Fibroblast of peridontal ligament (primary cell): ENCODE measurements at regions not wholly inside any gene's neighbourhood (a gene's known extent, or its start where the extent isn't known, plus 50 kb on each side); places are given as distances from the start of the nearest gene placed in this dataset.

Experiments
- DNase-seq: peaks from one replicate; pipeline ENCODE4 v3.0.0-alpha.2; 2010; ENCODE audit errors: extremely low read depth

DNA sequence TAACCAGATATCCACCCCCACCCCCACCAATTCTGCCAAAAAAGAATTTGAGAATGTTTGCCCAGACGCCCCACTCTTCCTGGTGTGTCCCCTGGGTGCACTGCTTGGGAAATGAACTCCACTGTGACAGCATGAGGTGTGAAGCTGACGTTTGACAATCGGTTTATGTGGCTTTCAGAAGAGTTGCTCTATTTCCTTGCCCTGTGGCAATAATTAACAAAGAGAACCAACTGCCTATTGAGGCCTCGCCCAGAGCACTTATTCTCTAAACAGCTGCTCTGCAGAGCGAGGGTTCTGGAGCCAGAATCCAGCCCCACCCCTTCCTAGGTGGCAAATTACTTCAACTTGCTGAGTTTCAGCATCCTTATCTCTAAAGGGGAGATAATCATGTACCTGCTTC lies 115.8 kb upstream of the SIX3 start:
- no peak for DNase-seq

GRCh38 chr2:44826601-44827000 lies 114.9 kb upstream of the SIX3 start:
- no peak for DNase-seq

DNA sequence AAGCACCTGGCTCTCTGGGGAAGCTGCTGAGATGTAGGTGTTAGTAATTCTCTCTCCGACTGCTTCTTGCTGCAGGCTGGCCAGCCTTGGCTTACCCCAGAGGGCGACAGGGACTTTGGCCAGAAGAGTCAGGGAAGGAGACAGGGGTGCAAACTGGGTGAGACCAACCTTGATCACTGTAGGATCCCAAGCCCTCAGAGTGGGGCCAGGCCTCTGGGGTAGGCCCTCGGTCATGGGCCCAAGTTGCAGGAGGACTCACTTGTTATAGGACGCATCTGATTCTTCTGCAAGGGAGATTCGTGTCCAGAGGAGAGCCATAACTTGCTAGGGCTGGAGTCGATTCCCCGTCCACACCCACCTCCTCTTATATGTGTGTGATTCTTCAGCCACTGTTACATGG lies 111.7 kb upstream of the SIX3 start:
- DNase-seq, result no peak

DNA sequence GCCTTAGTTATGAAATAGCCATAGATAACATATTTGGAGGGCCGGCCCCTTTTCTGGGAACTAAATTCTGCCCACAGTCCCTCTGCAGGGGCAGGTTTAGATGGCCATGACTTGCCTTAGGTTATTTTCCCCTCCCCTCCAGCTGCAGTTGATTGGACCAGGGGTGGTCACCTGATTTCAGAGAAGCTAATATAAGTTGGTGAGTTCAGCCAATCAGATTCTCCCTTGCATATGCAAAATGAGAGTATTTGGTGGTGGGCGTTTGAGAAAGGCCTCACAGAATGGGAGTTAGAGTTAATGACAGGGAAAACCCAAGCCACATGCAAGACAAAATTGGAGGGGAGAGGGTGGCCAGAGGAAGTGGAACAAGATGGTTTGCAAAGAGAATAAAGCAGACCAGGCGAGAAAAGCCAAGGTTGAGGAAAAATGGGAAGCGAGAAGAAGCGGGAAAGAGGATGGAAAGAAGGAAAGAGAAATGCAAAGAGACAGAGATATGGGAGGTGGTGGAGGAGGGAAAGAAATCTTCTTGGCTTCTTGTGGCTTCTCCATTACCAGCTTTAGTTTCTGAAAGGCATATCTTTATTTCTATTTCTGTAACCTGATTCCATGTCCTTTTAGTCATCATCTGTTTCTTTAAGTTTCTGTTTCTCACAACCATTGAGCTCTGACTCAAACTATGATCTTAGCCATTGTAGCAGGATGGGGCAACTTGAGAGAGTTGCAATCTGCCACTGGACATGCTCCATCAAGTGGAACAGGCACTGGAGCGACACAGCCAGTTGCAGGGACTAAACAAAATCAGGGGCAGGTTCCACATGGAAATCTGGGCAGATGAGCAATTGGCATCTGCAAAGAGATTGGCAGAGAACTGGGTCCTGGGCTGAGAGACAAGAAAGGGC lies 108.1 kb upstream of the SIX3 start:
- DNase-seq, result peak; percentile 8

DNA sequence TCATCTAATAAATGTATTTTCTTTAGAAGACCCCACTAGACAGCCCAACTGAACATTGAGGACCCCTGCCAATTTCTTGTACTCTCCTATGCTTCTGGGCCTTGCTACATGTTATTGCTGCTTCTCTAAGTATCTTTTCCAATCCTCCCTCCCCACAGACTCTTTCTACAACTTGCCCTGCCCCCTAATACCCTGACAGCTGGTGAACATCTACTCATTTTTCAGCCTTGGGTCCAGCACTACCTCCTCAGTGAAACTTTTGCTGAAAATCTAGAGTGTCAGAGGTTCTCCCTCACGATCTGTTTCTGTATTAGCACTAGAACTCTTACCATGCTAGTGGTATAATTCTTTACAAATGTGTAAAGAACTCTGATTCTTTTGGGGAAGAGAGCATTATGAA lies 106.8 kb upstream of the SIX3 start:
- DNase-seq, result no peak

- no peak for DNase-seq
Measured at GRCh38 chr2:44836174-44836573, 105.3 kb upstream of the SIX3 start.

DNA sequence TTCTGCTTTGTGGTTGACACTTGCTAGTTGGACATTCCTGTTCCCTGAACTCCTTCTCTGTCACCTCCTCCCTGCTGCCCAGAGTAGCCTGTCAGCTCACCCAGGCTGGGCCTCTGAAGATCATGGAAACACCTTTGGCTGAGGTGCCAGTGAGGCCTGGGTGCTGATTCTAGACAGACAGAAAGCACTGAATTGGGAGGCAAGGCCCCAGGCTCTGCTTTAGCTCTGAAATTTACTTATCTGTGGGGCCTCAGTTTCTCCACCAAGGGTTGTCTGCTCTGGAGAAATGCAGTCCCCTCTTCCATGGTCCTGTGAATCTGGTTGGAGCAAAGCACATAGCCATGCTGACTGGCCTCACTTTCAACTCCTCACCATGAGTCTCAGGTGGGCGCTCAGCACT lies 104.6 kb upstream of the SIX3 start:
- no peak for DNase-seq

DNA sequence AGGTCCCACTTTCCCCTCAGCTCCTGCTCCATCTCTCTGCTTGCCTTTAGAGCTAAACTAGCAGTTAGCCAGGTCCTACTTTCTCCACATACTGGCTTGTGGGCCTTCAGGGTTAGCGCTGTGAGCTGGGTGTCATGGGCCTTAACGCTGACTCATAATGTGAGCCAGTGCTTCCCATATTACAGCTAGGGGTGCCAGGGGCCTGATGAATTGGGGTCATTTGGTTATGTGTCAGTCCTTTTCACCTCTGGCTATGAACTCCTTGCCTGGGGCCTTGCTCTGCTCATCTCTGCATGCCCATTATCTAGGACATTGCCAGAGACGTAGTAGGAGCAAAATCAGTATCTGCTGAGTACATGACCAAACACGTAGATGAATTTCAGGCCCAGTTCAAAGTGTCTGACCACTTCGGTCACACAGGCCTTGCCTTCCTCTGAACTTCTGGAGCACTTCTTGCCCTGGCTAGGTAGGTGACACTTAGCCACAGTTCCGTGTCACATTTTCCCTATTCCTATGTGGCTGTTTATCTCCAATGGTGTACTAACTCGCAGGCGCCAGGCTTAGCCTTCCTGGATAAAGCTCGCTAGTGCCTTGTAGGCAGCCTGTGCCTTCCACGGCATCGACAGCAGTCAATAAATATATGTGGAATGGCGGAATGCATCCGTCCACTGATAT lies 103.2 kb upstream of the SIX3 start:
- DNase-seq, result no peak

- no peak for DNase-seq
Measured at GRCh38 chr2:44839370-44839769, 102.1 kb upstream of the SIX3 start.

- DNase-seq, result no peak
Measured at GRCh38 chr2:44839771-44840502, 101.6 kb upstream of the SIX3 start.

- DNase-seq, result no peak
Measured at GRCh38 chr2:44840503-44840850, 101.0 kb upstream of the SIX3 start.

DNA sequence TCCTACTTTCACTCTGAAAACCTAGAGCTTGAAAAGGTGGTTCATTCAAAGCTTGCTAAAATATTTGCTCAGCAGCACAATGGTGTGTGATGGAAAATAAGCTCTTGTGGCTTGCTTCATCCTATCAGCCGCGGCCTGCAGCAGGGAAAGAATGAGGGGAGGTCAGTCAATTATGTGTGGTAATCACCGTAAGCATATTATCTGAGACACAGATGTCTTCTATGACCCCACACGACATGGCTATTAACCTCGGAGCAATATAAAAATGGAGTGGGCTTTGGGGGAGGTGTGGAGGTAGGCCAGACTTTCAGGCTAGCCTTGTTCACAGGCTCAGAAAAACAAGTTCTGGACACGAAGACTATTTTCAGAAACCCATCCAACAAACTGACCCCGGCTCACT lies 98.4 kb upstream of the SIX3 start:
- no peak for DNase-seq

DNA sequence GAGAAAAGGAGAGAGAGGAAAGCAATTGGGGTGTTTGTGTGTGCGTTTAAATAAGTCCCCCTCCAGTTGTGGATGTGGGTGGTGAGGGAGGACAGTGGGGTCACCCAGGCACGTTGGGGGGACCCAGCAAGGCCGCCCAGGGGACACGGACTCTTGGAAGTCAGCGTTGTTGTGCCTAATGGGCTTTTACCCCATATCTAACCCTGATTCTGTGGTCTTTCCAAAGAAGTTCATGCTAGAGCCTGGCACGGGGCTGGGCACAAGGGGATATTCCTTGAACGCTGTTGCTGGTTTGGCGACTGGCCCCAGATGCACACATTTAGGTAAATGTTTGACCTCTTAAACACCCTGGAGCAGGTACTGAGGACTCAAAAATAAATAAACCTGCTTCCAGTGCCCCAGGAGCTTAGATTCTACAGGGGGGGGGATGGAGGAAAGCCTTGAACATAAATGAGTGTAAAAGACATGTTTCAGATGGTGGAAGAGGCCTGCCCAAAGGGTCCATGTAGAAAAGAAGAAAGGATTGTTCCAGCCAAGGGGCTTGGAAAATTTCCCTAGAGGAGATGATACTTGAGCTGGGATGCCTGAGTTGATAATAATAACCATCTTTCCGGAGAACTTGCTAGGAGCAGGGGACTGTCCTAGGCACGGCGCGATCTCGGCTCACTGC lies 97.7 kb upstream of the SIX3 start:
- DNase-seq, result no peak

- no peak for DNase-seq
Measured at GRCh38 chr2:44844651-44845270, 96.7 kb upstream of the SIX3 start.

DNA sequence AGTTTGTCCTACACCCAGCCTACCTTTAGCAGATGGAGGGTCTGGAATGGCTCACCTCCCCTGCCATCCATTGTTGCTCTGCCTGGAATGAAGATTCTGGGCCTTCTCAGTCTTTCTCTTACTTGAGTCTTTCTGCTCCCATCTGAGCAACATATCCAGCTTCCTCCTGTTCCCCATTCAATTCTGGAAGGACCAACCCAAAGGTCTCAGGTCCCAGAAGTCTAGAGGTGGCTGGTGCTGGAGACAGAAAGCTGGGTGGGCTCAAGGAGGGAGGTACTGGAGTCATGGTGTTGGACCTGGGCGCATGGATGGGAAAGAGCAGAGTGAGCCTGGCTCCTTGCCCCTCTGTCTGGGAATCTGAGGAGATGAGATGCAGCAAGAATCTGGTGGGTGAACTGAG lies 93.5 kb upstream of the SIX3 start:
- no peak for DNase-seq

DNA sequence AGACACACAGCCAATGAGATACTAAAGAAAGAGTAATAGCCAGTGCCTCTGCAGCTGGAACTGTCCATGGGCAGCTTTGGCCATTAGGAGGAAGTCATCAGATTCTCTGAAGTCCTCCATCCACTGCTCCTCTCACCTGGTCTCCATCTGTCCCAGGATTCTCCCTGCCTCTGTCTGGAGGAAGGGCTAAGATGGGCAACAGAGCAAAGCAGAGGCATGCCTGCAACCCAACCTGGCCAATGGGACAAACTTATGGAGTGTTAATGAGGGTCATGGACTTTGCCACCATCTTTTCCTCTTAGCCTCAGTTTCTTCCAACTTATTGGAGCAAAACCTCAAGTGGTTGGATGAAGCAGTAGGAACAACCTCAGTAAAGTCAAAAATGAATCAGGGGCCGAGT lies 91.5 kb upstream of the SIX3 start:
- no peak for DNase-seq

DNA sequence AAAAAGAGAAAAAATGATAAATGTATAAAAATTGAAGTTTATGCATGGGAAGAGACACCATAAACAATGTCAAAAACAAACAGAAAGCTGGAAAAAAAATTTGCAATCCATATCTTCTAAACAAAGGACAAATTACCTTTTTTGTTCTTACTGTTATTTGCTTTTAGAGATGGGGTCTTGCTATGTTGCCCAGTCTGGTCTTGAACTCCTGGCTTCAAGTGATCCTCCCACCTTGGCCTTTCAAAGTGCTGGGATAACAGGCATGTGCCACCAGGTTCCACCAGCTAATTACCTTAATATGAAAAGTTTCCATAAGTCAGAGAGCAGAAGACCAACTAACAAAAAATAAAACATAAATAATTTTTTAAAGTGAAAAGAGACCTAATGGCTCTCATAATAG lies 90.0 kb upstream of the SIX3 start:
- DNase-seq, result no peak

- DNase-seq, result no peak
Measured at GRCh38 chr2:44852594-44852993, 88.9 kb upstream of the SIX3 start.

- no peak for DNase-seq
Measured at GRCh38 chr2:44859337-44859736, 82.2 kb upstream of the SIX3 start.

DNA sequence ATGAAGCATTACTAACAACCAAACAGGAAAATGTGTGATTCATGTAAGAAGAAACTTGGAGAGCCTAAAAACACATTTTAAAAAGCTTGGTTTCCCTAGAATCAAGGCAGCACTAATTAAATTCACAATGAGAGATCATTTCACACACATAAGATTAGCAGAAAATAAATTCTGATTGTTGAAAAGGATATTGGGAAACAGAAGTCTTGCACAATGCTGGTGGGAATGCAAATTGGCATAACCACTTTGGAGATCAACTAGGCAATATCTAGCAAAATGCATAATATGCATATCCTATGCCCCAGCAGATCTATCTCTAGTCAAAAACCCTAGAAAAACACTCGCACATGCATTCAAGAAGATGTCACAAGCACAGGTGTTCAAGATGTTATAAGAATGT lies 75.3 kb upstream of the SIX3 start:
- DNase-seq, result no peak

GRCh38 chr2:44869761-44870160 lies 71.7 kb upstream of the SIX3 start:
- no peak for DNase-seq

DNA sequence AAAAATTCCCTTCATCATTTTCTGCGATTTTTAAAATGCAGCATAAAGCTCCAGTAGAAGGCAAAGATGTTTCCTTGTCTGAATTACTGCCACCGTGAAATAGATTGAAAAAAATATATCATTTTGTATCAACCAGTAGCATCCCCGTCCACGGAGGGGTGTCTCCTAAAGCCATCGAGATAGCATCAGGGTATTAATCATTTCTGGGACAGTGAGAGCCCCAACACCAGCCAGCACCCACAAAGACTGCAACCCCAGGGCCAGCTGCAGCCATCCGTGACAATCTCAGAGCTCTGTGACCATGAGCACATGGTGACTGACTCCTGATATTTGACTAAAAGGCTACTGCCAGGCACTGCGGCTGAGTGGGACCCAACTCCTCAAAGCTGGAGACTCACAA lies 64.1 kb upstream of the SIX3 start:
- no peak for DNase-seq
